GM18861 (cell line): ENCODE measurements at regions not wholly inside any gene's neighbourhood (a gene's known extent, or its start where the extent isn't known, plus 50 kb on each side); places are given as distances from the start of the nearest gene placed in this dataset.
"Not testable (repeated sequence)": the region's sequence is repeated elsewhere in the genome, so short reads cannot be mapped to it uniquely, and the experiment has no call there.

ENCODE experiments used
- ATAC-seq: cut with Tn5 transposase; IDR thresholded peaks from one replicate; pipeline ENCODE4 v1.9.1; 2021; ENCODE audit not compliant: unreplicated experiment

DNA sequence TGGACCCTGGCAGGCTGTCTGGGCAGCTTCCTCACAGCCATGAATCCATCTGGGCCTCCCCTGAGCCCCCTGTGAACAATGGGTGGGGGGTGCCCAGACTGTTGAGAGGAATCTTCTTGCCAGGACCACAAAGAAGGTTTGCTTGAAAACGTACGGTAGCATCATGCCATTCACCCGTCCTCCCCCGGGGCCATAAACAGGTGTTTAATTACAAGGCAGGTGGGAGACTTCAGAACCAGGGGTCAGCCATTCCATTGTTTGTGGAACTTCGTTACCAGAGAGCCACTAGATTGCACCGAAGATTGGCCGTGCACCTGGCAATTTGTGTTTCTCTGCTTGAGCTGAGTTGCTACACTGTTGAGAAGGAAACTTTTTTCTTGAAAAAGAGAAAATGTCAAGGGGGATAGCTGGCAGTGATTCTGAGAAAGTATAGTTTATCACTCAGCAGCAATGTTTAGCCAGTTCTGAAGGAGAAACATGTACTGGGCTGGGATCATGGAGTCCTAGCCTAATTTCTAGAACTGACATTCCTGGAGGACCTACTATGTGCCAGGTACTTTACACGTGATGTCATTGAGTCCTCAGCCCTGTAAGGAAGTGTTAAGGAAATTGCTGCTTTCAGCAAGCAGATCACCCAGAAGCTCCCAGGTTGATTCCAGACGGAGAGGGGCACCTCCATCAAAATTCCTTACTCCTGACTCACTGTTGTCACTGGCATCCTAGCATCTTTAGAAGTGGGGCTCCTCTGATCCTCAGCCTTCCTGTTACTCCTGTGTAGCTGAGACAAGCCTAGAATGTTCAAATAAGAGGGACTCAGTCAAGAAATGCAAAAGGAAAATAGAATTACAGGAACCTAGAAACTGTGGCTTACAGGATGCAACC lies 103.8 kb upstream of the UBE2E1 start:
- no peak for ATAC-seq

DNA sequence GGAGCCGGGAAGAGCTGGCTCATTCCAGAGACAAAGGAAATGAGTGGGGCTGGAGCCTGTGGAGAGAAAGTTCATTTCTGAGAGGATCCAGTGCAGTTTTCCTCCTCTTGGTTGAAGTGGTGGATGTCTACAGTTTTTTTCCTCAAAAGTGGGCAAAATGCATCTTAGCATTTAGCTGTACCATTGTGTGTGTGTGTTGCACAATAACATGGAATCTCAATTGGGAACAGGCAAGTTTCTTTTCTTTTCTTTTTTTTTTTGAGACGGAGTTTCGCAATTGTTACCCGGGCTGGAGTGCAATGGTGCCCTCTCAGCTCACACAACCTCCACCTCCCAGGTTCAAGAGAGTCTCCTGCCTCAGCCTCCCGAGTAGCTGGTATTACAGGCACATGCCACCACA lies 101.5 kb upstream of the UBE2E1 start:
- no peak for ATAC-seq

DNA sequence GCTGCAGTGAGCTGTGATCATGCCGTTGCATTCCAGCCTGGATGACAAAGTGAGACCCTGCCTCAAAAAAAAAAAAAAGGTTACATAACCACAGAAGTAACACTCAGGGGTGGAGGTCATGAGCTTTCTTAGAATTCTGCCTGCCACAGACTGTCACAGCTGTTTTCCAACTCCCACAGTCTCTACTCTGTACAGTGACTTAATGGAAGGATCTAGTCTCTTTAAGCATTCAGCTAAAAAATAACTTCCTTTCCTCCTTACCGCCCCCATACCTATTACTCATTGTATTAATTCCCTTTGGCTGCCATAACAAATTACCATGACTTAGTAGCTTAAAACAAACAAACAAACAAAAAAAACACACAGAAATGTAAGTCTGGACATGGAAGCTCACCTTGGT lies 99.6 kb upstream of the UBE2E1 start:
- ATAC-seq = no peak

DNA sequence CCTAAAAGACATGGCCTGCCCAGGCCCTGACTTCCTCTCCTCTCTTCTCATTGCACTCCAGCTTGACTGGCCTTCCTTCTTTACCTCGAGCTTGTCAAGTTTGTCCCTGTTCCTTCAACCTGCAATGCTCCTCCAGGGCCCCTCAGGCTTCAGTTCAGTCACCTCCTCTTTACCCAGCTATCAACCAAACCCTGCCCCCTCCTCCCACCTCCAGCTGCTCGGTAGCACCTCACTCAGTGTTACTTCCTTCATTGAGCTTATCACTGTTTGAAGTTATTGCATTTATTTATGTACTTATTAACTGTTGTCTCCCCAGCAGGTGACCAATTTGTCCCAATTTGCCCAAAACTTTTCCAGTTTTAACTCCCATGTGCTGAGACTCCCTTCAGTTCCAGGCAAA lies 95.8 kb upstream of the UBE2E1 start:
- ATAC-seq = no peak

DNA sequence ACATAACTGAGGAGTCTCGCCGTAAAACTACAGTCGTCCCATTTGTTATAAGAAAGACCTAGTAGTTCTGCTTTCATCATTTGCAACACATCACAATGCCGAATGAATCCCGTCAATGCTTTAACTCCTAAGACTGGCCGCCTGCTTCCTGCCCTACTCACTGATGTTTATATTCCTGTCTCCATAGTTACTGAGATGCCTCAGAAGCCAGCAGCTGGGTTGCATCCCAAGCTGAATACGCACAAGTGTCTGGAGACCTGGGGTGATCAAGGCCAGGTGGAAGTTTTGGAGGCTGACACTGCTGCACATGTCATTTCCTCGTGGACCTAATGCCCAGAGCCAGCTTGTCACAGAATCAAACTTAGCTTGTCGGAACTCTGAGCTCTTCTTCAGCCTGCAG lies 95.2 kb upstream of the UBE2E1 start:
- no peak for ATAC-seq

DNA sequence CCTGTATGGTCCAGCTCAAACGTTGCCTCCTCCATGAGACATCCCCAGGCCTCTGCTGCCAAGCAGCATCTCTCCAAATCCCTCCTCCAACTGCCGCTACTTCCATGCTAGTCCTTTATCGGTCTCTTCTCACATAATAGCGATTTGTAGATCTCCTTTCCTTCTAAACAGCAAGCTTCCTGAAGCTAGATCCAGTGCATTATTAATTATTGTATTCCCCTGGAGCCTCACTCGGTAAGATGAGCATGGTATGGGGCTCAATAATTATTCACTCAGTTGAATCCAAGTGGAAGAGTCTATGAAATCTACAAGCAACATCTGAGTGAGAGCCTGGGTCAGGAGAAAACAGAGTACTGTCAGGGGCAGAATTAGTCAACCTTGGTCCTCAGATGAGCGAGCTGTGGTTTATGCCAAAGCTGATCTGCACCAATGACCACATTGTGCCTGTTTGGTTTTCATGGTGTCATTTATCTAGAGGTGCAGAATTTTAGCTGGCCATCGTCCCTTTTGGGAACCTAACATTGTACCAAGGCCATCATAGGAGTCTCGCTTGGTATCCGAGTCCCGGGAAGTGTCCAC lies 93.8 kb upstream of the UBE2E1 start:
- ATAC-seq = peak; percentile 98

GRCh38 chr3:23712656-23713559 lies 92.8 kb upstream of the UBE2E1 start:
- ATAC-seq = no peak

GRCh38 chr3:23713641-23714040 lies 92.1 kb upstream of the UBE2E1 start:
- ATAC-seq = no peak

DNA sequence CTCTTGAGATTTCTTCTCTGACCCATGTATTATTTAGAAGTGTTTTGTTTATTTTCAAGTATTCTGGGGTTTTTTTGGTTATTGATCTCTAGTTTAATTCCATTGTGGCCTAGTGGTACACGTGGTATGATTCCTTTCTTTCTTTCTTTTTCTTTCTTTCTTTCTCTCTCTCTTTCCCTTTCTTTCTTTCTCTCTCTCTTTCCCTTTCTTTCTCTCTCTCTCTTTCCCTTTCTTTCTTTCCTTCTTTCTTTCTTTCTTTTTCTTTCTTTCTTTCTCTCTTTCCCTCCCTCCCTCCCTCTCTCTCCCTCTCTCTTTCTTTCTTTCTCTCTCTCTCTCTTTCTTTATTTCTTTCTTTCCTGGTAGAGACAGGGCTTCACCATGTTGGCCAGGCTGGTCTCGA lies 85.7 kb upstream of the UBE2E1 start:
- no peak for ATAC-seq

DNA sequence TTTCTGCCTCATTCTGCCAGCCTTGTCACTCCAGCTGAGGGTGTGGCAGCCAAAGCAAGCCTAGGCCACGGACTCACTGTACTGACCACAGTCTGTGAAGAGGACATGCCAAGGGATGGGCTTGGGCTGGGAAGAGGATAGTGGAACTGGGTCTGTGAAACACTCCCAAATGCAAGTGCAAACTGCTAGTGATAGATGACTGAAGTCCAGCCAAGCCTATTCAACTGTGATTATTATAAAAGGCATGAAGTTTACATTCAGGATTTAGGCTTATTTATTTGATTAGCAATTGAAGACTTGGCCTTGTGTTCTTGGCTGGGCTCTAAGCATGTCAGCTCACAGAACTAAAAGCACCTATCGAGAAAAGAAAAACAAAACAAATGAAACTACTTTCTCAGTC lies 84.9 kb upstream of the UBE2E1 start:
- ATAC-seq = no peak

DNA sequence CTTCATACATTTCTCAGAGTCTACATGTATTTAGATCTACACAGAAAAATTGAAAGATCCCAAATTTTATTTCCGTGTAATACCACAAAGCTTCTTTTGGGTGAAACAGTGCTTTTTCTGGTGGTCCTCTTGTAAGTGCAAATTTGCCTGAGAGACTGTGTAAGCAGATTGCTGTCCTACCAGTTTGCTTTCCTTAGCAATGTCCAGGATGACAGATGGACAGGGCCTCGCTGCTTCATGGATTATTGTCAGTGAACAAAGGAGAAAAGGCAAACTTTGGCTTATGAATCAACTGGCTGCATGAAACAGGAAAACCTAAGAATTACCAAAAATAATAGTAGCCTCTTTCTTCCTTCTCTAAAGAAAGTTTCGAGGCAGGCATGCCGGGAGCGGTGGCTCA lies 82.6 kb upstream of the UBE2E1 start:
- ATAC-seq = no peak

GRCh38 chr3:23723930-23724329 lies 81.8 kb upstream of the UBE2E1 start:
- ATAC-seq = peak; percentile 71

DNA sequence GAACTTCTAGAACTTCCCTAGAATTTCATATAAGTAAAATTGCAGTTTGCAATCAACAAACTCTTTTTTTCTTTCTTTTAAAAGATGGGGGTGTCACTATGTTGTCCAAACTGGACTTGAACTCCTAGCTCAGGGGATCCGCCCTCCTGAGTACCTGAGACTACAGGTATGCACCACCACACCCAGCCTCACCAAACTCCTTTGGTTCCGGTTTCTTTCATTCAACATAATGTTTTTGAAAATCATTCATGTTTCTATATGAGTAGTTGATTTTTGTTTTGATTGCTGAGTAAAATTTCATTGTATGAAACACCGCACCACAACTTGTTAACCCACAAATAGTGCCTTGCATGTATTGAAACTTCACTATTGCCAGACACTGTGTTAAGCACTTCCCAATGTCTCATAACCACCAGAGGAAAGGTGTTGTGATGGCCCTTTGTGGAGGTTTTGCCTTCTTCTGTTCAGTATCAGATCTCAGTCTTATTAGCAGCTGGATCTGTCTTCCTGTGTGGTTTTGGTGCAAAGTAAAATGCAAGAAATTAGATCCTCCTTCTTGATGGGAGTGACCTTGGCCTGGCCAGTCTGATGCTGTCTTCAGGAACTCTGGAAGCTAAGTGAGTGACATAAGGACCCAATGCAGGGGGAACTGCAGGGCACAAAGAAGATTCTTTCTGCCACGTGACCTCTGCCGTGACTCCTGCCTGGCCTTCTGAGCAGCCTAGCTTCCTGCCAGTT lies 78.8 kb upstream of the UBE2E1 start:
- peak; percentile 55 for ATAC-seq

DNA sequence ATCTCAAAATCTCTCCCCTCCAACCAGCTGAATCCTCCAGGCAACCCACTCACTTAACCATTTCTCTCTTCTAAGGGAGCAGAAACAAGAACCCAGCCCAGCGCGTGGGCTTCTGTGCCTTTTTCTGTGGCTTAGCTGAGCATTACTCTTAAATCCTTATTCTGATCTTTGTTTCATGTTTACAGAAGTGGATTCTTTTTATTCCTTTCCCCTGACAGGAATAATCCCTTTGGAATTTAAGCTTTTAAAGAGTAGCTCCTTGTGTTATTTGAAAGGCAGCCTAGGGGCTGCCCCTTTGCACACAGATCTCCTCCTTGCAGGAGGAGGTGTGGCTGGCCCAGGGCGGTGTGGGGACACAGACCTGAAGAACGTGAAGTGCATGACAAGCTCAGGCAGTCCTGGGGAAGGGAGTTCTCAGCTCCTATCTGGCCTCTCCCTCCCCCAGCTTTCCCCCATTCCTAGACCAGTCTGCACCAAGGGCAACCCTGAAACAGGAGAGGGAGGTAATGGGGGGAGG lies 77.1 kb upstream of the UBE2E1 start:
- ATAC-seq = no peak

GRCh38 chr3:23729362-23729761 lies 76.4 kb upstream of the UBE2E1 start:
- ATAC-seq = not testable (repeated sequence)

- ATAC-seq = no peak
Measured at GRCh38 chr3:23734481-23734880, 71.3 kb upstream of the UBE2E1 start.

DNA sequence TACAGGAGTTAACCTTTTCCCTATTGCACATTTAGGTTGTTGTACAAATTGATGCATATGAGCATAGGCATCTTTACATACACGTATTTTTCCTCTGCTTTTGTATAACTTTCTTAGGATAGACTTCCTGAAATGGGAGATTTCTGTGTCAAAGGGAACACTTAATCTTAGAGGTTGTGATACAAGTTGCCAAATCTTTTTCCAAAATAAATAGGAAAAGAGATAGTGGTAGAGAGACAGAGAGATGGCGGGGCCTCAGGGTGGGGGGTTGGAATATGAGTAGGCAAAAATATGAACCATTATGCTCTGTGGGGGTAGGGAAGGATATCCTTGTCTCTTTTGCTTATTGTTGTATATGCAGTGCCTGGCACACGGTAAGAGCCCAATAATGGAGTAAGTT lies 70.7 kb upstream of the UBE2E1 start:
- ATAC-seq = no peak

DNA sequence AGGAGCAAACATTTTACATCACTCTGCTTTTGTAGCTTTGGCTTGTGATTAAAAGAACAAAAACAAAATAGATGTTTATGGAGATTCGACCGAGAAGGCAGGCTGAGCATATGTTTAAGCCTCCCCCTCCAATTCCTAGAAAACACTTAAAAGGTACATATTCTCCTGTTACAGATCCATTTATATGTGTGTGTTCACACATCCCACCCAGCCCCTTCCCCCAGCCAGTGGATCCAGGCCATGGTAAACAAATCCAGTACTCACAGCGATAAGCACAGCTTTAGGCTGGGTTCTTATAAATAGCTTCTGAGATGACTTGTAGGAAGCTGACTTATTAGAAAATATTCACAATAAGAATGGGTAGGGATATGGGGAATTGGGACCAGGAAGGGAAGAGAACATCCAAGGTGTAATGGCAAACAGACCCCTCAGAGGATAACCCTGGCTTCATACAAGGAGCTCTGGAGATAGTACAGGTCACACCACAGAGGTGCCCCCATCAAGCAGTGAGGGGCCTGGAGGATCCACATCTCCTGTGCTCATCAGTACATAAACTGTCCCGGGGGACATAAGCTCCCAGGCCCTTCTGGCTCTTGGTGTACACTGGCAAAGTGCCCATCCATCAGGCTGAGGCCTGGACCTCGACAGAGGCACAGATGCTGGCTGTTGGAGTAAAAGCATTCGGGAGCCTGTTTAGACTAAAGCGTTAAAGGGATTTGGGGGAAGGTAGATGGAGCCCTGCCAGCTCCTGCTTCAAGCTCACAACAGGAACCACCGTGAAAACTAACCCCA lies 70.0 kb upstream of the UBE2E1 start:
- no peak for ATAC-seq

GRCh38 chr3:23738944-23739343 lies 66.8 kb upstream of the UBE2E1 start:
- no peak for ATAC-seq

GRCh38 chr3:23739536-23739935 lies 66.2 kb upstream of the UBE2E1 start:
- ATAC-seq = no peak
